ENCODE measurements at regions not wholly inside any gene's neighbourhood (a gene's known extent, or its start where the extent isn't known, plus 50 kb on each side); places are given as distances from the start of the nearest gene placed in this dataset.

- no peak overlapping the region for H3K4me3 ChIP-seq
- Mint-ChIP-seq H3K27me3 (ENCODE audit: insufficient read depth, low read depth, poor library complexity) (peaks cover 2% of the 10 kb centered on the region), H3K4me1 (peaks cover 1% of the 10 kb centered on the region; the same call in 2 of the 3 replicates), H3K4me3 (no peak overlapping the region), H3K27ac (no peak overlapping the region), H3K9me3 (peaks cover 3% of the 10 kb centered on the region; the same call in 2 of the 3 replicates), H3K36me3 (ENCODE audit: low read depth) (no peaks in the 10 kb centered on the region)
- H3K9me2 ChIP-seq (ENCODE audit: insufficient read depth): peaks cover 19% of the 10 kb centered on the region
- ATAC-seq: no peak
- no peaks in the 10 kb centered on the region for H3K4me1 ChIP-seq (ENCODE audit: insufficient read depth)
- H3K4me2 ChIP-seq: no peak overlapping the region
- no peaks in the 10 kb centered on the region for H3F3A ChIP-seq (replicated peaks; ENCODE audit: low read depth)
- no peaks in the 10 kb centered on the region for H4K20me1 ChIP-seq (replicated peaks; ENCODE audit: insufficient read depth)
- H3K36me3 ChIP-seq (ENCODE audit: insufficient read depth): no peaks in the 10 kb centered on the region
- H3K27me3 ChIP-seq (ENCODE audit: insufficient read depth): no peaks in the 10 kb centered on the region
- no peak overlapping the region for H3K27ac ChIP-seq (ENCODE audit: low read depth)
- TF ChIP-seq ZNF462 (CRISPR knock-in tag; IDR thresholded peaks at IDR 0.05) (no peak), ETS1 (IDR thresholded peaks at IDR 0.05) (no peak), JUNB (IDR thresholded peaks at IDR 0.05; ENCODE audit: unreplicated experiment) (no peak), EZH2phosphoT487 (IDR thresholded peaks at IDR 0.05; ENCODE audit: unreplicated experiment) (no peak), STAT1 (IDR thresholded peaks at IDR 0.05; ENCODE audit: unreplicated experiment) (no peak), NANOG (IDR thresholded peaks at IDR 0.05; ENCODE audit: borderline replicate concordance) (no peak), REST (IDR thresholded peaks at IDR 0.05; ENCODE audit: unreplicated experiment) (no peak), ZNF331 (CRISPR knock-in tag; IDR thresholded peaks at IDR 0.05; ENCODE audit: low read depth) (no peak), POLR2AphosphoS5 (IDR thresholded peaks at IDR 0.05; ENCODE audit: low read depth) (no peak), ZNF114 (CRISPR knock-in tag; IDR thresholded peaks at IDR 0.05) (no peak), CREB1 (CRISPR knock-in tag; IDR thresholded peaks at IDR 0.05; ENCODE audit: low read depth) (no peak), EZH2 (IDR thresholded peaks at IDR 0.05; ENCODE audit: low read depth, unreplicated experiment) (no peak)
- DNase-seq (ENCODE audit: low spot score): no peak
- no peak overlapping the region for H2AFZ ChIP-seq
- no peaks in the 10 kb centered on the region for H3K79me2 ChIP-seq (replicated peaks; ENCODE audit: insufficient read depth)
These were observed 312.6 kb downstream of the FBXO15 start for GRCh38 chr18:73835039-73835438.

Data from GM23338 (cell line).